ENCODE measurements at regions not wholly inside any gene's neighbourhood (a gene's known extent, or its start where the extent isn't known, plus 50 kb on each side); places are given as distances from the start of the nearest gene placed in this dataset.

GRCh38 chr20:6173481-6173880, 50.7 kb upstream of the FERMT1 start:
- DNase-seq (ENCODE audit: extremely low spot score, insufficient read length, low read depth) (no peak), FAIRE-seq (no peak)

All from GM18507 (cell line).